ENCODE measurements at regions not wholly inside any gene's neighbourhood (a gene's known extent, or its start where the extent isn't known, plus 50 kb on each side); places are given as distances from the start of the nearest gene placed in this dataset.

DNA sequence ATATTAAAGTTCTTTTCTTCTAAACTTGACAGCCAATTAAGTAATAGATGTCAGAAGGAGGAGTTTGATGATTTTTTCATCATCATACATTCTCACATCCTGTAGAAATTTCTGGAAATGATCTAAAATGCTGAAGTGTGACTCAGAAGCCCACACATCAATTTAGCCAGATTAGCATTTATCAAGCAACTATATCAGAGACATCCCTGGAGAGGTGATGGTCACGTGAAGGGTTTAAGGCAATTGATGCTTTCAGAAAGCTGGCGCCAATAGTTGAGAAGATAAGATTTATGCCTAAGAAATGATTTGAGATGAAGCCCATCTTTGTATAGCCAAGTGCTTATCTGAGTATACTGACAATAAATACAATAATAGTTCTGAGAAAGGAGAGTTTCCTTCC lies 162.9 kb upstream of the RORB start:
- TF ChIP-seq, protein P1, sequence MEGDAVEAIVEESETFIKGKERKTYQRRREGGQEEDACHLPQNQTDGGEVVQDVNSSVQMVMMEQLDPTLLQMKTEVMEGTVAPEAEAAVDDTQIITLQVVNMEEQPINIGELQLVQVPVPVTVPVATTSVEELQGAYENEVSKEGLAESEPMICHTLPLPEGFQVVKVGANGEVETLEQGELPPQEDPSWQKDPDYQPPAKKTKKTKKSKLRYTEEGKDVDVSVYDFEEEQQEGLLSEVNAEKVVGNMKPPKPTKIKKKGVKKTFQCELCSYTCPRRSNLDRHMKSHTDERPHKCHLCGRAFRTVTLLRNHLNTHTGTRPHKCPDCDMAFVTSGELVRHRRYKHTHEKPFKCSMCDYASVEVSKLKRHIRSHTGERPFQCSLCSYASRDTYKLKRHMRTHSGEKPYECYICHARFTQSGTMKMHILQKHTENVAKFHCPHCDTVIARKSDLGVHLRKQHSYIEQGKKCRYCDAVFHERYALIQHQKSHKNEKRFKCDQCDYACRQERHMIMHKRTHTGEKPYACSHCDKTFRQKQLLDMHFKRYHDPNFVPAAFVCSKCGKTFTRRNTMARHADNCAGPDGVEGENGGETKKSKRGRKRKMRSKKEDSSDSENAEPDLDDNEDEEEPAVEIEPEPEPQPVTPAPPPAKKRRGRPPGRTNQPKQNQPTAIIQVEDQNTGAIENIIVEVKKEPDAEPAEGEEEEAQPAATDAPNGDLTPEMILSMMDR (IDR thresholded peaks at IDR 0.05; ENCODE audit: borderline replicate concordance, extremely low read depth, low read length, poor library complexity, severe bottlenecking), result no peak
- TF ChIP-seq EZH2 (IDR thresholded peaks at IDR 0.05; ENCODE audit: borderline replicate concordance, low read depth, low read length, severe bottlenecking), result no peak
